Activated CD4-positive, CD25-positive, alpha-beta regulatory T cell treated with anti-CD3 and anti-CD28 coated beads, Interleukin-2, amount 50 U/mL, for 72 hours (primary cell): ENCODE measurements at regions not wholly inside any gene's neighbourhood (a gene's known extent, or its start where the extent isn't known, plus 50 kb on each side); places are given as distances from the start of the nearest gene placed in this dataset.

Experiments
- DNase-seq: peaks from one replicate; pipeline ENCODE4 v3.0.0; 2021

GRCh38 chr14:97916100-97916499 lies 1118.9 kb downstream of the VRK1 start:
- DNase-seq: no peak

- no peak for DNase-seq
These were observed 1119.7 kb downstream of the VRK1 start for GRCh38 chr14:97916669-97917568.

GRCh38 chr14:97920201-97920600 lies 1123.0 kb downstream of the VRK1 start:
- no peak for DNase-seq

- no peak for DNase-seq
These were observed 1124.1 kb downstream of the VRK1 start for GRCh38 chr14:97921296-97921695.

GRCh38 chr14:97924922-97925613 lies 1127.9 kb downstream of the VRK1 start:
- no peak for DNase-seq

- no peak for DNase-seq
These were observed 1133.0 kb downstream of the VRK1 start for GRCh38 chr14:97930166-97930565.

- DNase-seq: no peak
These were observed 1134.1 kb downstream of the VRK1 start for GRCh38 chr14:97931273-97931672.

GRCh38 chr14:97942921-97943320 lies 1145.7 kb downstream of the VRK1 start:
- DNase-seq: no peak

GRCh38 chr14:97943619-97944018 lies 1146.4 kb downstream of the VRK1 start:
- no peak for DNase-seq

GRCh38 chr14:97944380-97944779 lies 1147.2 kb downstream of the VRK1 start:
- no peak for DNase-seq

- no peak for DNase-seq
These were observed 1148.4 kb downstream of the VRK1 start for GRCh38 chr14:97945631-97946030.

- DNase-seq: no peak
These were observed 1149.1 kb downstream of the VRK1 start for GRCh38 chr14:97946240-97946639.

GRCh38 chr14:97946641-97947040 lies 1149.5 kb downstream of the VRK1 start:
- DNase-seq: no peak

GRCh38 chr14:97948841-97949240 lies 1151.7 kb downstream of the VRK1 start:
- no peak for DNase-seq

- no peak for DNase-seq
These were observed 1159.6 kb downstream of the VRK1 start for GRCh38 chr14:97956581-97957340.

GRCh38 chr14:97959251-97959650 lies 1162.1 kb downstream of the VRK1 start:
- no peak for DNase-seq

- no peak for DNase-seq
These were observed 1163.3 kb downstream of the VRK1 start for GRCh38 chr14:97960436-97960835.

- no peak for DNase-seq
These were observed 1173.0 kb downstream of the VRK1 start for GRCh38 chr14:97970222-97970621.

GRCh38 chr14:97975216-97975615 lies 1178.0 kb downstream of the VRK1 start:
- no peak for DNase-seq

- no peak for DNase-seq
These were observed 1178.8 kb downstream of the VRK1 start for GRCh38 chr14:97975962-97976361.

GRCh38 chr14:97976861-97977260 lies 1179.7 kb downstream of the VRK1 start:
- DNase-seq: peak; percentile 33

GRCh38 chr14:97977651-97978261 lies 1180.6 kb downstream of the VRK1 start:
- peak; percentile 71 for DNase-seq

GRCh38 chr14:97978341-97978740 lies 1181.2 kb downstream of the VRK1 start:
- peak; percentile 65 for DNase-seq
